ENCODE measurements at regions not wholly inside any gene's neighbourhood (a gene's known extent, or its start where the extent isn't known, plus 50 kb on each side); places are given as distances from the start of the nearest gene placed in this dataset.

- DNase-seq (ENCODE audit: low read depth): no peak
These were observed 157.6 kb upstream of the PLXNA4 start for GRCh38 chr7:132733860-132734259.

- no peak for DNase-seq (ENCODE audit: low read depth)
These were observed 156.1 kb upstream of the PLXNA4 start for GRCh38 chr7:132732321-132732865.

- DNase-seq (ENCODE audit: low read depth): no peak
These were observed 153.8 kb upstream of the PLXNA4 start for GRCh38 chr7:132730105-132730504.

GRCh38 chr7:132723506-132724081 is 147.3 kb upstream of the PLXNA4 start:
- no peak for DNase-seq (ENCODE audit: low read depth)

GRCh38 chr7:132720835-132721234 is 144.6 kb upstream of the PLXNA4 start:
- DNase-seq (ENCODE audit: low read depth): no peak

- DNase-seq (ENCODE audit: low read depth): no peak
These were observed 137.6 kb upstream of the PLXNA4 start for GRCh38 chr7:132713893-132714292.

- DNase-seq (ENCODE audit: low read depth): no peak
These were observed 133.8 kb upstream of the PLXNA4 start for GRCh38 chr7:132709971-132710567.

GRCh38 chr7:132708470-132708869 is 132.2 kb upstream of the PLXNA4 start:
- no peak for DNase-seq (ENCODE audit: low read depth)

- no peak for DNase-seq (ENCODE audit: low read depth)
These were observed 128.9 kb upstream of the PLXNA4 start for GRCh38 chr7:132705146-132705545.

- no peak for DNase-seq (ENCODE audit: low read depth)
These were observed 127.5 kb upstream of the PLXNA4 start for GRCh38 chr7:132703742-132704141.

GRCh38 chr7:132697003-132697402 is 120.7 kb upstream of the PLXNA4 start:
- no peak for DNase-seq (ENCODE audit: low read depth)

- DNase-seq (ENCODE audit: low read depth): no peak
These were observed 120.1 kb upstream of the PLXNA4 start for GRCh38 chr7:132696332-132696731.

- no peak for DNase-seq (ENCODE audit: low read depth)
These were observed 114.9 kb upstream of the PLXNA4 start for GRCh38 chr7:132691201-132691600.

GRCh38 chr7:132690174-132690573 is 113.9 kb upstream of the PLXNA4 start:
- no peak for DNase-seq (ENCODE audit: low read depth)

GRCh38 chr7:132687981-132688383 is 111.7 kb upstream of the PLXNA4 start:
- no peak for DNase-seq (ENCODE audit: low read depth)

- no peak for DNase-seq (ENCODE audit: low read depth)
These were observed 110.7 kb upstream of the PLXNA4 start for GRCh38 chr7:132687016-132687415.

GRCh38 chr7:132685277-132685676 is 109.0 kb upstream of the PLXNA4 start:
- no peak for DNase-seq (ENCODE audit: low read depth)

GRCh38 chr7:132683896-132684690 is 107.8 kb upstream of the PLXNA4 start:
- DNase-seq (ENCODE audit: low read depth): no peak

GRCh38 chr7:132681951-132682350 is 105.7 kb upstream of the PLXNA4 start:
- no peak for DNase-seq (ENCODE audit: low read depth)

GRCh38 chr7:132680590-132680989 is 104.3 kb upstream of the PLXNA4 start:
- DNase-seq (ENCODE audit: low read depth): no peak

- no peak for DNase-seq (ENCODE audit: low read depth)
These were observed 102.4 kb upstream of the PLXNA4 start for GRCh38 chr7:132678656-132679055.

- no peak for DNase-seq (ENCODE audit: low read depth)
These were observed 101.6 kb upstream of the PLXNA4 start for GRCh38 chr7:132677918-132678317.

All from stimulated activated CD8-positive, alpha-beta memory T cell treated with anti-CD3 and anti-CD28 coated beads, Interleukin-7, amount 100 ng/mL, for 24 hours (primary cell).